GM10266 (cell line): ENCODE measurements at regions not wholly inside any gene's neighbourhood (a gene's known extent, or its start where the extent isn't known, plus 50 kb on each side); places are given as distances from the start of the nearest gene placed in this dataset.

Experiments
- DNase-seq: peaks from one replicate; pipeline ENCODE4 v3.0.0; 2012; ENCODE audit errors: extremely low spot score
- CTCF ChIP-seq: IDR thresholded peaks from 2 replicates; pipeline ENCODE4 v1.5.1; 2012; ENCODE audit warnings: mild to moderate bottlenecking, low read depth; ENCODE audit not compliant: control insufficient read depth, insufficient read depth; ENCODE audit errors: missing control alignments

GRCh38 chr4:11636551-11636950 is 207.9 kb upstream of the HS3ST1 start:
- DNase-seq = no peak
- TF ChIP-seq CTCF = no peak

GRCh38 chr4:11636031-11636430 is 207.3 kb upstream of the HS3ST1 start:
- no peak for TF ChIP-seq CTCF
- no peak for DNase-seq

- no peak for DNase-seq
- no peak for TF ChIP-seq CTCF
Measured at GRCh38 chr4:11635342-11635741, 206.6 kb upstream of the HS3ST1 start.

GRCh38 chr4:11634283-11634682 is 205.6 kb upstream of the HS3ST1 start:
- no peak for TF ChIP-seq CTCF
- DNase-seq = no peak

GRCh38 chr4:11633430-11633829 is 204.7 kb upstream of the HS3ST1 start:
- TF ChIP-seq CTCF = no peak
- DNase-seq = no peak

GRCh38 chr4:11632483-11632882 is 203.8 kb upstream of the HS3ST1 start:
- no peak for TF ChIP-seq CTCF
- DNase-seq = no peak

- DNase-seq = no peak
Measured at GRCh38 chr4:11632025-11632424, 203.3 kb upstream of the HS3ST1 start.

More at GRCh38 chr4:11632025-11632424, 203.3 kb upstream of the HS3ST1 start:
- no peak for TF ChIP-seq CTCF
